SU-DHL-6 (cell line): ENCODE measurements at regions not wholly inside any gene's neighbourhood (a gene's known extent, or its start where the extent isn't known, plus 50 kb on each side); places are given as distances from the start of the nearest gene placed in this dataset.

Source experiments
- H2AFZ ChIP-seq: fragments of 200-600 bp; sonication (generic); 2 replicates; pipeline ENCODE4 v1.6.1; 2014; ENCODE audit warnings: low read depth, mild to moderate bottlenecking, moderate library complexity, mixed read lengths, antibody characterized with exemption, low read length; ENCODE audit not compliant: severe bottlenecking
- H3F3A ChIP-seq: fragments of 200-600 bp; shearing (Covaris generic); 2 replicates; pipeline ENCODE4 v1.6.0; 2016; ENCODE audit warnings: antibody characterized with exemption, mild to moderate bottlenecking; ENCODE audit not compliant: insufficient read depth
- H3K27ac ChIP-seq: fragments of 200-600 bp; sonication (generic); 2 replicates; pipeline ENCODE4 v1.5.1; 2016; ENCODE audit warnings: low read depth, mild to moderate bottlenecking, low read length, moderate library complexity, mixed read lengths
- H3K27me3 ChIP-seq: fragments of 200-600 bp; sonication (generic), shearing (Covaris generic); 2 replicates; pipeline ENCODE4 v1.6.0; 2014; ENCODE audit warnings: mild to moderate bottlenecking, low read length
- H3K36me3 ChIP-seq: fragments of 200-600 bp; sonication (generic); 2 replicates; pipeline ENCODE4 v1.6.1; 2014; ENCODE audit warnings: mild to moderate bottlenecking, low read length, mixed read lengths
- H3K4me2 ChIP-seq: fragments of 300-600, 200-600 bp; shearing (Covaris generic), sonication (generic); 2 replicates; pipeline ENCODE4 v1.6.0; 2014; ENCODE audit warnings: low read length, low read depth, mild to moderate bottlenecking; ENCODE audit not compliant: poor library complexity, severe bottlenecking
- H3K4me3 ChIP-seq: fragments of 200-600 bp; sonication (generic); 2 replicates; pipeline ENCODE4 v1.5.1; 2014; ENCODE audit warnings: antibody characterized with exemption, low read length, mild to moderate bottlenecking, mixed read lengths; ENCODE audit not compliant: insufficient read depth, poor library complexity, severe bottlenecking
- H3K79me2 ChIP-seq: fragments of 200-600 bp; sonication (generic); 2 replicates; pipeline ENCODE4 v1.6.1; 2014; ENCODE audit warnings: mild to moderate bottlenecking, low read length, moderate library complexity; ENCODE audit not compliant: insufficient read depth
- H3K9ac ChIP-seq: fragments of 200-600 bp; sonication (generic); 2 replicates; pipeline ENCODE4 v1.7.0; 2014; ENCODE audit warnings: mild to moderate bottlenecking, low read length
- H3K9me2 ChIP-seq: fragments of 200-600 bp; sonication (generic); replicated peaks from 2 replicates; pipeline ENCODE4 v1.6.1; 2014; ENCODE audit warnings: low read length; ENCODE audit not compliant: insufficient read depth
- H3K9me3 ChIP-seq: fragments of 200-600 bp; sonication (generic); 2 replicates; pipeline ENCODE4 v1.6.1; 2014; ENCODE audit warnings: low read length, mixed read lengths; ENCODE audit not compliant: insufficient read depth
- H4K20me1 ChIP-seq: fragments of 200-600 bp; sonication (generic); 2 replicates; pipeline ENCODE4 v1.6.1; 2014; ENCODE audit warnings: low read depth, mild to moderate bottlenecking, antibody characterized with exemption, low read length, moderate library complexity, mixed read lengths
- CTCF ChIP-seq: fragments of 200-600 bp; sonication (generic); IDR thresholded peaks from one replicate; pipeline ENCODE4 v1.5.1; 2017; ENCODE audit warnings: antibody characterized with exemption, mild to moderate bottlenecking, low read length, moderate library complexity; ENCODE audit not compliant: insufficient read depth, poor library complexity, severe bottlenecking
- EZH2phosphoT487 ChIP-seq: fragments of 200-600 bp; sonication (generic), shearing (Covaris generic); conservative IDR thresholded peaks from 2 replicates; pipeline ENCODE4 v1.6.1; 2018; ENCODE audit warnings: mild to moderate bottlenecking, antibody characterized with exemption, low read length, moderate library complexity, mixed read lengths

GRCh38 chr21:20445971-20446370 lies 552.2 kb upstream of the NCAM2 start:
- H3K27me3 ChIP-seq, result no peaks in the 10 kb centered on the region
- no peaks in the 10 kb centered on the region for H3K36me3 ChIP-seq
- no peak overlapping the region for H3K4me2 ChIP-seq
- H4K20me1 ChIP-seq, result no peaks in the 10 kb centered on the region
- H3F3A ChIP-seq, result no peaks in the 10 kb centered on the region
- no peaks in the 10 kb centered on the region for H3K9me3 ChIP-seq
- H2AFZ ChIP-seq, result peak overlapping the region; percentile 41
- no peak overlapping the region for H3K4me3 ChIP-seq
- no peak overlapping the region for H3K9ac ChIP-seq
- no peak for TF ChIP-seq CTCF
- no peak for TF ChIP-seq EZH2phosphoT487
- H3K27ac ChIP-seq, result no peak overlapping the region
- H3K79me2 ChIP-seq, result no peaks in the 10 kb centered on the region
- no peaks in the 10 kb centered on the region for H3K9me2 ChIP-seq

- Histone ChIP-seq H3K9me3 (no peaks in the 10 kb centered on the region), H3K79me2 (no peaks in the 10 kb centered on the region), H2AFZ (peak overlapping the region; percentile 7), H3K4me3 (no peak overlapping the region), H3K27me3 (no peaks in the 10 kb centered on the region), H3K9ac (no peak overlapping the region), H3K4me2 (no peak overlapping the region), H3K9me2 (no peaks in the 10 kb centered on the region), H3K27ac (no peak overlapping the region), H3F3A (no peaks in the 10 kb centered on the region), H4K20me1 (no peaks in the 10 kb centered on the region), H3K36me3 (no peaks in the 10 kb centered on the region)
- no peak for TF ChIP-seq CTCF
- no peak for TF ChIP-seq EZH2phosphoT487
Measured at GRCh38 chr21:20451046-20451445, 547.2 kb upstream of the NCAM2 start.

GRCh38 chr21:20452935-20453334 lies 545.3 kb upstream of the NCAM2 start:
- no peaks in the 10 kb centered on the region for H3F3A ChIP-seq
- no peak overlapping the region for H3K27ac ChIP-seq
- no peaks in the 10 kb centered on the region for H3K9me2 ChIP-seq
- no peak overlapping the region for H3K4me3 ChIP-seq
- H3K4me2 ChIP-seq, result no peak overlapping the region
- H3K79me2 ChIP-seq, result no peaks in the 10 kb centered on the region
- H3K9me3 ChIP-seq, result no peaks in the 10 kb centered on the region
- no peak overlapping the region for H2AFZ ChIP-seq
- H4K20me1 ChIP-seq, result no peaks in the 10 kb centered on the region
- TF ChIP-seq CTCF, result no peak
- no peak for TF ChIP-seq EZH2phosphoT487
- no peaks in the 10 kb centered on the region for H3K27me3 ChIP-seq
- no peak overlapping the region for H3K9ac ChIP-seq
- H3K36me3 ChIP-seq, result no peaks in the 10 kb centered on the region
